Heart right ventricle (tissue), 16 donors: ENCODE measurements at regions not wholly inside any gene's neighbourhood (a gene's known extent, or its start where the extent isn't known, plus 50 kb on each side); places are given as distances from the start of the nearest gene placed in this dataset.

Experiments used
- ATAC-seq, 8 donors: fragments of 200-7000 bp; cut with Tn5 transposase; one replicate each; pipeline ENCODE4 v1.9.1; 2020; ENCODE audit warnings: mild to moderate bottlenecking in 8 of 8, moderate library complexity in 8 of 8, moderate number of reproducible peaks in 1 of 8
- DNase-seq, 2 donors: peaks; one replicate each; pipeline ENCODE4 v3.0.0-alpha.2; 2020
- H3K27ac ChIP-seq, 10 donors: fragments of 200-600 bp; sonication (generic) in 2 of 10; one replicate each; pipeline versions ENCODE4 v1.5.0 to v1.8.0; 2020 to 2022; ENCODE audit warnings: mild to moderate bottlenecking in 3 of 10
- H3K27me3 ChIP-seq, 7 donors: fragments of 200-600 bp; one replicate each; pipeline ENCODE4 v1.8.0; 2021 to 2022; ENCODE audit warnings: mild to moderate bottlenecking in 2 of 7
- H3K36me3 ChIP-seq, 9 donors: fragments of 200-600 bp; sonication (generic) in 1 of 9; one replicate each; pipeline versions ENCODE4 v1.5.0 to v1.8.0; 2020 to 2022; ENCODE audit warnings: mild to moderate bottlenecking in 2 of 9
- H3K4me1 ChIP-seq, 9 donors: fragments of 200-600 bp; sonication (generic) in 1 of 9; one replicate each; pipeline versions ENCODE4 v1.5.0 to v1.8.0; 2020 to 2022; ENCODE audit warnings: mild to moderate bottlenecking in 4 of 9
- H3K4me3 ChIP-seq, 10 donors: fragments of 200-600 bp; sonication (generic) in 2 of 10; one replicate each; pipeline versions ENCODE4 v1.5.0 to v1.8.0; 2020 to 2022; ENCODE audit warnings: mild to moderate bottlenecking in 7 of 10, moderate library complexity in 2 of 10
- H3K9me3 ChIP-seq, 11 donors: fragments of 200-600 bp in 10 of 11; sonication (generic) in 2 of 11; one replicate each; pipeline versions ENCODE4 v1.5.0 to v1.8.0; 2013 to 2022; ENCODE audit warnings: mild to moderate bottlenecking in 2 of 11, control low read depth in 1 of 11, moderate library complexity in 1 of 11
- WGBS, 2 donors: extraction: QIAGEN DNeasy Blood & Tissue Kit; methylation state at CpG; one replicate each; pipeline ENCODE4 v1.1.7; 2013; ENCODE audit warnings: inconsistent platforms in 1 of 2; 5-methylcytosine and 5-hydroxymethylcytosine counted together
- intact Hi-C, 10 donors: fragments of 100-400 bp; cut with DNase I; formaldehyde crosslinking; loops; one replicate each; pipeline versions ENCODE4 v1.11.1 to v1.14.2; 2022
- TF ChIP-seq, protein P1 (sequence below), 9 donors: fragments of 200-600 bp; sonication (generic) in 2 of 9; IDR thresholded peaks; one replicate each; pipeline versions ENCODE4 v1.5.0 to v1.8.0; 2021 to 2022; ENCODE audit warnings: antibody characterized with exemption in 9 of 9, mild to moderate bottlenecking in 5 of 9, moderate library complexity in 1 of 9
- donor health status: Arrhythmogenic right ventricular cardiomyopathy.
- donor health status: ischemic (EF 13 %, LVEDD 7.1; RV severe dilation, severe dysfunction).
- donor health status: healthy with polysubstance abuse.
- donor health status: DM: no; HTN: yes; CAD: no.
- donor health status: DM: no; HTN: no; CAD: no.
- donor health status: ischemic (EF 25% LVEDD 6.9; RV normal size, moderate dysfunction).
- donor health status: ischemic (EF 25% LVEDD 5.7; RV mildly dilated, moderate dysfunction).
- donor health status: healthy.
- donor health status: DM: yes; HTN: yes; CAD: no.
- donor health status: Ischemic cardiomyopathy.
- donor health status: ischemic (EF 35%, LVEDD 5.7; RV mildly dilated, moderate dysfunction).
- donor health status: nonischemic (EF 11% LVEDD 7.7; RV severe dilation, severe dysfunction).
- donor health status: DM: yes; HTN: yes; CAD: no.
- donor health status: PGD.
- donor health status: ischemic (EF 29% LVEDD 5.4; RV normal size, mild dysfunction).
- donor health status: nonischemic (EF 23%, LVEDD 6.1; RV moderate dilation, normal function).

GRCh38 chr16:85227084-85227945 is 115.0 kb upstream of the CIBAR2 start:
- peaks cover 0 to 6% (median 0%) of the 10 kb centered on the region in 11 donors for H3K9me3 ChIP-seq
- no peaks in the 10 kb centered on the region for H3K27me3 ChIP-seq
- WGBS, 2 donors, result 91 to 92% methylated on average over 16 of the region's 16 CpGs

GRCh38 chr16:85227946-85228862 is 115.9 kb upstream of the CIBAR2 start:
- WGBS, 2 donors, result 80 to 87% methylated on average over 26 of the region's 26 CpGs
- TF ChIP-seq, protein P1, sequence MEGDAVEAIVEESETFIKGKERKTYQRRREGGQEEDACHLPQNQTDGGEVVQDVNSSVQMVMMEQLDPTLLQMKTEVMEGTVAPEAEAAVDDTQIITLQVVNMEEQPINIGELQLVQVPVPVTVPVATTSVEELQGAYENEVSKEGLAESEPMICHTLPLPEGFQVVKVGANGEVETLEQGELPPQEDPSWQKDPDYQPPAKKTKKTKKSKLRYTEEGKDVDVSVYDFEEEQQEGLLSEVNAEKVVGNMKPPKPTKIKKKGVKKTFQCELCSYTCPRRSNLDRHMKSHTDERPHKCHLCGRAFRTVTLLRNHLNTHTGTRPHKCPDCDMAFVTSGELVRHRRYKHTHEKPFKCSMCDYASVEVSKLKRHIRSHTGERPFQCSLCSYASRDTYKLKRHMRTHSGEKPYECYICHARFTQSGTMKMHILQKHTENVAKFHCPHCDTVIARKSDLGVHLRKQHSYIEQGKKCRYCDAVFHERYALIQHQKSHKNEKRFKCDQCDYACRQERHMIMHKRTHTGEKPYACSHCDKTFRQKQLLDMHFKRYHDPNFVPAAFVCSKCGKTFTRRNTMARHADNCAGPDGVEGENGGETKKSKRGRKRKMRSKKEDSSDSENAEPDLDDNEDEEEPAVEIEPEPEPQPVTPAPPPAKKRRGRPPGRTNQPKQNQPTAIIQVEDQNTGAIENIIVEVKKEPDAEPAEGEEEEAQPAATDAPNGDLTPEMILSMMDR (IDR thresholded peaks at IDR 0.05), result no peak
- H3K4me1 ChIP-seq, result peaks cover 4 to 25% (median 17%) of the 10 kb centered on the region in 9 donors
- no peak overlapping the region for H3K4me3 ChIP-seq
- ATAC-seq (peak in 1 of 8 donors; percentile 7), DNase-seq (no peak)
- peaks cover 0 to 6% (median 0%) of the 10 kb centered on the region in 11 donors for H3K9me3 ChIP-seq
- no peaks in the 10 kb centered on the region for H3K27me3 ChIP-seq
- intact Hi-C loops, result loop anchor here in 2 of 10 donors (10.0 kb wide), 2 partner anchors 53 to 113 kb away; partner anchors contain the start of gene CIBAR2 (in 1 of the 2)
- H3K27ac ChIP-seq, result no peak overlapping the region
- no peaks in the 10 kb centered on the region for H3K36me3 ChIP-seq

More at GRCh38 chr16:85227084-85227945, 115.0 kb upstream of the CIBAR2 start:
- TF ChIP-seq, protein P1 (IDR thresholded peaks at IDR 0.05), result no peak
- intact Hi-C loops, result loop anchor here in 2 of 10 donors (10.0 kb wide), 2 partner anchors 53 to 113 kb away; partner anchors contain the start of gene CIBAR2 (in 1 of the 2)
- ATAC-seq (no peak), DNase-seq (no peak)
- peaks cover 1 to 16% (median 8%) of the 10 kb centered on the region in 9 donors for H3K4me1 ChIP-seq
- H3K27ac ChIP-seq, result no peak overlapping the region
- no peak overlapping the region for H3K4me3 ChIP-seq
- H3K36me3 ChIP-seq, result no peaks in the 10 kb centered on the region

- TF ChIP-seq, protein P1 (IDR thresholded peaks at IDR 0.05), result no peak
- WGBS, 2 donors, result 88 to 89% methylated on average over 24 of the region's 24 CpGs
- no peak for DNase-seq
- Histone ChIP-seq H3K36me3 (no peaks in the 10 kb centered on the region), H3K4me3 (no peak overlapping the region), H3K4me1 (peaks cover 4 to 30% (median 20%) of the 10 kb centered on the region in 9 donors), H3K9me3 (peaks cover 0 to 6% (median 0%) of the 10 kb centered on the region in 11 donors), H3K27ac (no peak overlapping the region), H3K27me3 (no peaks in the 10 kb centered on the region)
- intact Hi-C loops, result loop anchor here in 2 of 10 donors (10.0 kb wide), 2 partner anchors 54 to 114 kb away; partner anchors contain the start of gene CIBAR2 (in 1 of the 2)
- no peak for ATAC-seq
These were observed 116.7 kb upstream of the CIBAR2 start for GRCh38 chr16:85228970-85229430.
